ENCODE measurements at regions not wholly inside any gene's neighbourhood (a gene's known extent, or its start where the extent isn't known, plus 50 kb on each side); places are given as distances from the start of the nearest gene placed in this dataset.

- H3K4me1 ChIP-seq, result no peaks in the 10 kb centered on the region
- H3K27ac ChIP-seq, result no peak overlapping the region
- no peaks in the 10 kb centered on the region for H3K36me3 ChIP-seq
- H3K4me3 ChIP-seq, result no peak overlapping the region
- no peak for DNase-seq
- no peaks in the 10 kb centered on the region for H3K27me3 ChIP-seq
- in situ Hi-C loops (cut with MboI; ENCODE audit: low pct_ligation_motif_present in 1 of 4, low pct_unique_long_range_greater_than_20kb in 1 of 4, low sequenced_read_pairs in 3 of 4), result no loop called here
- no peak for TF ChIP-seq EP300 (IDR thresholded peaks at IDR 0.05; ENCODE audit: low read depth)
- TF ChIP-seq POLR2A (IDR thresholded peaks at IDR 0.05), result no peak
- TF ChIP-seq POLR2AphosphoS5 (IDR thresholded peaks at IDR 0.05), result no peak
- no peak for TF ChIP-seq CTCF (IDR thresholded peaks at IDR 0.05)
- intact Hi-C loops (cut with DNase I; ENCODE audit: low total_unique reads), result no loop called here
- no peaks in the 10 kb centered on the region for H3K9me3 ChIP-seq
- 38 to 40% methylated on average over 4 of the region's 4 CpGs for WGBS, 2 donors (ENCODE audit: low coverage in 1 of 2)
Measured at GRCh38 chr16:9328411-9328810, 237.0 kb downstream of the HAPSTR1 start.

- Histone ChIP-seq H3K9me3 (no peaks in the 10 kb centered on the region), H3K36me3 (no peaks in the 10 kb centered on the region), H3K4me3 (no peak overlapping the region), H3K27ac (no peak overlapping the region), H3K27me3 (no peaks in the 10 kb centered on the region), H3K4me1 (no peaks in the 10 kb centered on the region)
- no peak for DNase-seq
- in situ Hi-C loops (cut with MboI; ENCODE audit: low pct_ligation_motif_present in 1 of 4, low pct_unique_long_range_greater_than_20kb in 1 of 4, low sequenced_read_pairs in 3 of 4) (no loop called here), intact Hi-C loops (cut with DNase I; ENCODE audit: low total_unique reads) (no loop called here)
- 65 to 86% methylated on average over 1 to 7 of the region's 7 CpGs for WGBS, 2 donors (ENCODE audit: low coverage in 1 of 2)
- TF ChIP-seq CTCF (IDR thresholded peaks at IDR 0.05) (no peak), POLR2AphosphoS5 (IDR thresholded peaks at IDR 0.05) (no peak), EP300 (IDR thresholded peaks at IDR 0.05; ENCODE audit: low read depth) (no peak), POLR2A (IDR thresholded peaks at IDR 0.05) (no peak)
Measured at GRCh38 chr16:9330095-9330494, 238.7 kb downstream of the HAPSTR1 start.

GRCh38 chr16:9331503-9331902 lies 240.1 kb downstream of the HAPSTR1 start:
- 93% methylated on average over 1 of the region's 1 CpG; no CpG with 5 or more reads in 1 of the 2 donors for WGBS, 2 donors (ENCODE audit: low coverage in 1 of 2)
- in situ Hi-C loops (cut with MboI; ENCODE audit: low pct_ligation_motif_present in 1 of 4, low pct_unique_long_range_greater_than_20kb in 1 of 4, low sequenced_read_pairs in 3 of 4) (no loop called here), intact Hi-C loops (cut with DNase I; ENCODE audit: low total_unique reads) (no loop called here)
- H3K36me3 ChIP-seq, result no peaks in the 10 kb centered on the region
- H3K27ac ChIP-seq, result no peak overlapping the region
- no peaks in the 10 kb centered on the region for H3K27me3 ChIP-seq
- H3K4me1 ChIP-seq, result no peaks in the 10 kb centered on the region
- no peaks in the 10 kb centered on the region for H3K9me3 ChIP-seq
- H3K4me3 ChIP-seq, result no peak overlapping the region
- no peak for TF ChIP-seq EP300 (IDR thresholded peaks at IDR 0.05; ENCODE audit: low read depth)
- TF ChIP-seq POLR2AphosphoS5 (IDR thresholded peaks at IDR 0.05), result no peak
- TF ChIP-seq CTCF (IDR thresholded peaks at IDR 0.05), result no peak
- no peak for TF ChIP-seq POLR2A (IDR thresholded peaks at IDR 0.05)
- DNase-seq, result no peak

GRCh38 chr16:9332574-9333148 lies 241.2 kb downstream of the HAPSTR1 start:
- in situ Hi-C loops (cut with MboI; ENCODE audit: low pct_ligation_motif_present in 1 of 4, low pct_unique_long_range_greater_than_20kb in 1 of 4, low sequenced_read_pairs in 3 of 4), result no loop called here
- no peak for DNase-seq
- Histone ChIP-seq H3K27me3 (no peaks in the 10 kb centered on the region), H3K4me1 (no peaks in the 10 kb centered on the region), H3K36me3 (no peaks in the 10 kb centered on the region), H3K27ac (no peak overlapping the region), H3K4me3 (no peak overlapping the region), H3K9me3 (no peaks in the 10 kb centered on the region)
- no peak for TF ChIP-seq EP300 (IDR thresholded peaks at IDR 0.05; ENCODE audit: low read depth)
- TF ChIP-seq POLR2A (IDR thresholded peaks at IDR 0.05), result no peak
- TF ChIP-seq POLR2AphosphoS5 (IDR thresholded peaks at IDR 0.05), result no peak
- TF ChIP-seq CTCF (IDR thresholded peaks at IDR 0.05), result no peak
- 76 to 87% methylated on average over 5 of the region's 5 CpGs for WGBS, 2 donors (ENCODE audit: low coverage in 1 of 2)
- intact Hi-C loops (cut with DNase I; ENCODE audit: low total_unique reads), result no loop called here
